Smooth muscle cell (in vitro differentiated cells): ENCODE measurements at regions not wholly inside any gene's neighbourhood (a gene's known extent, or its start where the extent isn't known, plus 50 kb on each side); places are given as distances from the start of the nearest gene placed in this dataset.

Experiments
- DNase-seq: peaks from one replicate; lab custom pipeline; 2025; ENCODE audit not compliant: unreplicated experiment; lab: John Stamatoyannopoulos, UW
- H2AFZ ChIP-seq: fragments of 200-600 bp; sonication (generic); 2 replicates; pipeline ENCODE4 v1.6.0; 2016; ENCODE audit warnings: antibody characterized with exemption, low read depth, mild to moderate bottlenecking
- H3F3A ChIP-seq: fragments of 200-600 bp; sonication (generic); 2 replicates; pipeline ENCODE4 v1.6.0; 2017; ENCODE audit warnings: antibody characterized with exemption, low read depth
- H3K27ac ChIP-seq: fragments of 200-600 bp; sonication (generic); 2 replicates; pipeline ENCODE4 v1.5.1; 2016; ENCODE audit warnings: low read depth, mild to moderate bottlenecking
- H3K27me3 ChIP-seq: fragments of 200-600 bp; sonication (generic); 2 replicates; pipeline ENCODE4 v1.6.1; 2016; ENCODE audit warnings: low read depth, mild to moderate bottlenecking
- H3K36me3 ChIP-seq: fragments of 200-600 bp; sonication (generic); 2 replicates; pipeline ENCODE4 v1.5.1; 2016; ENCODE audit warnings: low read depth
- H3K4me1 ChIP-seq: fragments of 200-600 bp; sonication (generic); 2 replicates; pipeline ENCODE4 v1.5.1; 2016; ENCODE audit warnings: low read depth
- H3K4me2 ChIP-seq: fragments of 200-600 bp; sonication (generic); 2 replicates; pipeline ENCODE4 v1.6.0; 2016; ENCODE audit warnings: mild to moderate bottlenecking
- H3K4me3 ChIP-seq: fragments of 200-600 bp; sonication (generic); 2 replicates; pipeline ENCODE4 v1.5.1; 2016; ENCODE audit warnings: mild to moderate bottlenecking
- H3K79me2 ChIP-seq: fragments of 200-600 bp; sonication (generic); 2 replicates; pipeline ENCODE4 v1.6.0; 2016; ENCODE audit warnings: low read depth, mild to moderate bottlenecking
- H3K9ac ChIP-seq: fragments of 200-600 bp; sonication (generic); 2 replicates; pipeline ENCODE4 v1.6.0; 2016; ENCODE audit warnings: low read depth
- H3K9me3 ChIP-seq: fragments of 200-600 bp; sonication (generic); replicated peaks from 2 replicates; pipeline ENCODE4 v1.5.1; 2016; ENCODE audit warnings: low read depth
- H4K20me1 ChIP-seq: fragments of 200-600 bp; sonication (generic); 2 replicates; pipeline ENCODE4 v1.6.0; 2016; ENCODE audit warnings: low read depth
- WGBS: methylation state at CpG from one replicate; pipeline ENCODE4 v1.1.7; 2016; ENCODE audit warnings: low lambda C conversion rate; 5-methylcytosine and 5-hydroxymethylcytosine counted together
- TF ChIP-seq, protein P1 (sequence below): fragments of 200-600 bp; sonication (generic); IDR thresholded peaks from 2 replicates; pipeline ENCODE4 v1.5.1; 2017; ENCODE audit warnings: borderline replicate concordance, mild to moderate bottlenecking, antibody characterized with exemption; ENCODE audit not compliant: insufficient read depth, poor library complexity, severe bottlenecking

DNA sequence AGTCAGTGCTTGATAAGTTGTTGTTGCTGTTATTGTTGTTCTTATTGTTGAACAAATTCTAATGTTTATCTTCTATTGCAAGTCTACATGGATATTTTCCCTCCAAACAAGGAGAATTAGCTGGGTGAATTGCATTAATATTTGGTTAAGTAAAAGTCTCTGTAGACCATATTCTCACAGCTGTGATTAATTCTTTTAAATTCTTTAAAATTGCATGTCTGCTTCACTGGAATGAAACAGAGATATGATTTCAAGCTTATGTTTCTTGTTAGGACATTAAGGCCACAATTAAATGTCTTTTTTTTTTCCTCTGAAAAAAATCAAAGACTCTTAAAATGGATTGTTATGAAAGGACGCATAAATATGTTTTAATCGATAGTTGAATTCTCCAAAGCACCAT, 153.4 kb downstream of the EBLN2 start:
- 100% methylated on average over 2 of the region's 2 CpGs for WGBS
- TF ChIP-seq, protein P1, sequence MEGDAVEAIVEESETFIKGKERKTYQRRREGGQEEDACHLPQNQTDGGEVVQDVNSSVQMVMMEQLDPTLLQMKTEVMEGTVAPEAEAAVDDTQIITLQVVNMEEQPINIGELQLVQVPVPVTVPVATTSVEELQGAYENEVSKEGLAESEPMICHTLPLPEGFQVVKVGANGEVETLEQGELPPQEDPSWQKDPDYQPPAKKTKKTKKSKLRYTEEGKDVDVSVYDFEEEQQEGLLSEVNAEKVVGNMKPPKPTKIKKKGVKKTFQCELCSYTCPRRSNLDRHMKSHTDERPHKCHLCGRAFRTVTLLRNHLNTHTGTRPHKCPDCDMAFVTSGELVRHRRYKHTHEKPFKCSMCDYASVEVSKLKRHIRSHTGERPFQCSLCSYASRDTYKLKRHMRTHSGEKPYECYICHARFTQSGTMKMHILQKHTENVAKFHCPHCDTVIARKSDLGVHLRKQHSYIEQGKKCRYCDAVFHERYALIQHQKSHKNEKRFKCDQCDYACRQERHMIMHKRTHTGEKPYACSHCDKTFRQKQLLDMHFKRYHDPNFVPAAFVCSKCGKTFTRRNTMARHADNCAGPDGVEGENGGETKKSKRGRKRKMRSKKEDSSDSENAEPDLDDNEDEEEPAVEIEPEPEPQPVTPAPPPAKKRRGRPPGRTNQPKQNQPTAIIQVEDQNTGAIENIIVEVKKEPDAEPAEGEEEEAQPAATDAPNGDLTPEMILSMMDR: no peak
- Histone ChIP-seq H3K4me1 (no peaks in the 10 kb centered on the region), H3K9ac (no peak overlapping the region), H3K9me3 (no peaks in the 10 kb centered on the region), H3K79me2 (no peaks in the 10 kb centered on the region), H3K27ac (no peak overlapping the region), H3K4me3 (no peak overlapping the region), H4K20me1 (no peaks in the 10 kb centered on the region), H3K27me3 (no peaks in the 10 kb centered on the region), H2AFZ (no peak overlapping the region), H3K4me2 (peak overlapping the region; percentile 11), H3F3A (no peaks in the 10 kb centered on the region), H3K36me3 (no peaks in the 10 kb centered on the region)
- DNase-seq: no peak

DNA sequence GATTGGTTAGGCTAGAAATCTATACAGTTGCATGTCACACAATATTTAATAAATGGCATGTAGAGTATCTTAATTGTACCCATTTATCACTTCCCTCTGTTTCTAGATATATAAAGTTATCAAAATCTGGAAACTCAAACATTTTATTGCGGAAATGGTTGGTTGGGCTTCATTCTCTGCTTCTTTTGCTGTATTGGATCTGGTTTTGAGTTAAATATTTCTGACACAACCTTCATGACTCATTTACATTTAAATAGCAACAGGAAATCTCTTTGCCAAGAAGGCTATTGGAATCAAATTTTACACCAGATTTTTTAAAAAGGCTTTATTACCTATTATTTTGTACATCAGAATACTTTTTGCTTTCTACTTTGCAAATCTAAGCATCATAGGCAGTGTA, 153.8 kb downstream of the EBLN2 start:
- Histone ChIP-seq H3K4me3 (no peak overlapping the region), H3K27me3 (no peaks in the 10 kb centered on the region), H3K27ac (no peak overlapping the region), H3K79me2 (no peaks in the 10 kb centered on the region), H3K36me3 (no peaks in the 10 kb centered on the region), H3F3A (no peaks in the 10 kb centered on the region), H3K9me3 (no peaks in the 10 kb centered on the region), H2AFZ (no peak overlapping the region), H3K9ac (no peak overlapping the region), H4K20me1 (no peaks in the 10 kb centered on the region), H3K4me1 (no peaks in the 10 kb centered on the region), H3K4me2 (peak overlapping the region; percentile 11)
- no peak for DNase-seq
- 97% methylated on average over 1 of the region's 1 CpG for WGBS
- TF ChIP-seq, protein P1: no peak

DNA sequence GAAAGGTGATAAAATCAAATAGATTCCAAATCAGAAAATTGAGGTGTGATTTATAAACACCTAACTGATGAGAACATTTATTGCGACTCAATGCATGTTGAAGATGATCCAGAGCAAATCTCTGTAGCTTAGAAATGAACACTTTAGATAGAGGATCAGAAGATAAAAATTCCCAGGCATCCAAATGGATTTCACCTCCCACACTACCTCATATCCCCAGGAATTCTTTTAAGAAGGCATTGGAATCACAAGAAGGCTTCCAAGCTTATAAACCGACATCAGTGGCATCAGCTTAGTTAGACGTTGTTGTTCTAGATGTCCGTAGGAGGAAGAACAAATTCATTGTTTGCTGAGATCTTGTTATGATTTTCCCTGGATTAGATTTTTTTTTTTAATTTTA, 154.4 kb downstream of the EBLN2 start:
- no peaks in the 10 kb centered on the region for H3K36me3 ChIP-seq
- no peak overlapping the region for H3K27ac ChIP-seq
- WGBS: 64% methylated on average over 4 of the region's 4 CpGs
- H3K4me2 ChIP-seq: peak overlapping the region; percentile 11
- no peaks in the 10 kb centered on the region for H3K4me1 ChIP-seq
- H3F3A ChIP-seq: no peaks in the 10 kb centered on the region
- DNase-seq: no peak
- H2AFZ ChIP-seq: no peak overlapping the region
- no peaks in the 10 kb centered on the region for H4K20me1 ChIP-seq
- H3K9me3 ChIP-seq: no peaks in the 10 kb centered on the region
- TF ChIP-seq, protein P1: no peak
- no peaks in the 10 kb centered on the region for H3K27me3 ChIP-seq
- no peak overlapping the region for H3K9ac ChIP-seq
- no peak overlapping the region for H3K4me3 ChIP-seq
- no peaks in the 10 kb centered on the region for H3K79me2 ChIP-seq

DNA sequence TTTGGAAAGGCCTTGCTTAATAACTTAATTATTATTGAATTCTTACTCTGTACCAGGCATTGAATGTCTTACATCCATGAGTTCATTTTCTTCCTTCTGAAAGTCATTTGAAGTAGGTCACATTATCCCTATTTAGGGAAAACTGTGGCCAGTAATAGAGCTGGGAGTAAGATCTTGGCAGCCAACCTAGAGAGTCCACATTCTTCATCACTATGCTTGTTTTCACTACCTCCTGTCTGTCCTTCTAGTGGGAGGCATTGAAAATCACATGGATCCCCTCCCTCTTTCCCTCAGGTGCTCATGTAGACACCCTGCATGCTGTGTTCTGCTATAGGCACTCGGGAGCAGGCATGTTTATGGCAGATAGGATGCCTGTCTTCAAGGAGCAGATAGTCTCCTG, 154.9 kb downstream of the EBLN2 start:
- Histone ChIP-seq H3K4me1 (no peaks in the 10 kb centered on the region), H3K27ac (no peak overlapping the region), H3K4me2 (no peak overlapping the region), H3K36me3 (no peaks in the 10 kb centered on the region), H3K4me3 (no peak overlapping the region), H4K20me1 (no peaks in the 10 kb centered on the region), H3K79me2 (no peaks in the 10 kb centered on the region), H3K9ac (no peak overlapping the region), H3K9me3 (no peaks in the 10 kb centered on the region), H2AFZ (no peak overlapping the region), H3K27me3 (no peaks in the 10 kb centered on the region), H3F3A (no peaks in the 10 kb centered on the region)
- TF ChIP-seq, protein P1: no peak
- no peak for DNase-seq
- WGBS: 80% methylated on average over 1 of the region's 1 CpG
